Liver (tissue), 7 donors: ENCODE measurements at regions not wholly inside any gene's neighbourhood (a gene's known extent, or its start where the extent isn't known, plus 50 kb on each side); places are given as distances from the start of the nearest gene placed in this dataset.

Source experiments
- DNase-seq: peaks from one replicate; pipeline ENCODE4 v3.0.0-alpha.2; 2017; ENCODE audit warnings: low spot score
- H3K27ac ChIP-seq, 2 donors: one replicate each; pipeline ENCODE4 v1.7.0; 2013; ENCODE audit warnings: inconsistent platforms in 2 of 2, low read length in 2 of 2, control low read depth in 1 of 2, low read depth in 1 of 2, mild to moderate bottlenecking in 1 of 2
- H3K27me3 ChIP-seq, 4 donors: one replicate each; pipeline versions ENCODE4 v1.6.1 to v1.7.0; 2013; ENCODE audit warnings: low read length in 3 of 4, inconsistent platforms in 1 of 4, mild to moderate bottlenecking in 1 of 4, moderate library complexity in 1 of 4; ENCODE audit not compliant: control insufficient read depth in 4 of 4, insufficient read depth in 4 of 4
- H3K36me3 ChIP-seq, 4 donors: one replicate each; pipeline versions ENCODE4 v1.6.1 to v1.7.0; 2013; ENCODE audit warnings: low read length in 3 of 4, mild to moderate bottlenecking in 3 of 4, low read depth in 1 of 4, moderate library complexity in 1 of 4; ENCODE audit not compliant: control insufficient read depth in 4 of 4, insufficient read depth in 3 of 4
- H3K4me1 ChIP-seq, 4 donors: one replicate each; pipeline versions ENCODE4 v1.6.1 to v1.7.0; 2013; ENCODE audit warnings: low read length in 3 of 4, mild to moderate bottlenecking in 3 of 4, moderate library complexity in 1 of 4; ENCODE audit not compliant: control insufficient read depth in 4 of 4, insufficient read depth in 4 of 4
- H3K4me3 ChIP-seq, 3 donors: one replicate each; pipeline versions ENCODE4 v1.6.1 to v1.7.0; 2013; ENCODE audit warnings: low read length in 3 of 3, control low read depth in 1 of 3, low read depth in 1 of 3, mild to moderate bottlenecking in 1 of 3
- H3K9ac ChIP-seq, 2 donors: one replicate each; pipeline ENCODE4 v1.7.0; 2013; ENCODE audit warnings: low read length in 2 of 2, mild to moderate bottlenecking in 2 of 2, moderate library complexity in 2 of 2, control low read depth in 1 of 2, low read depth in 1 of 2
- H3K9me3 ChIP-seq, 4 donors: one replicate each; pipeline versions ENCODE4 v1.6.1 to v1.7.0; 2013; ENCODE audit warnings: low read length in 3 of 4; ENCODE audit not compliant: control insufficient read depth in 4 of 4
- FOXA1 ChIP-seq: IDR thresholded peaks from 2 replicates; pipeline ENCODE4 v1.6.1; 2016; ENCODE audit warnings: antibody characterized with exemption
- FOXA2 ChIP-seq: IDR thresholded peaks from 2 replicates; pipeline ENCODE4 v1.6.1; 2016; ENCODE audit warnings: antibody characterized with exemption
- GABPA ChIP-seq, 2 donors: IDR thresholded peaks in 1 of 2; conservative IDR thresholded peaks in 1 of 2; 2 replicates each; pipeline ENCODE4 v1.6.1; 2016; ENCODE audit warnings: antibody characterized with exemption in 2 of 2, mild to moderate bottlenecking in 1 of 2, moderate library complexity in 1 of 2
- HNF4A ChIP-seq, 2 donors: conservative IDR thresholded peaks; 2 replicates each; pipeline ENCODE4 v1.6.1; 2016; ENCODE audit warnings: antibody characterized with exemption in 2 of 2, mild to moderate bottlenecking in 2 of 2
- JUND ChIP-seq, 2 donors: IDR thresholded peaks; 2 replicates each; pipeline ENCODE4 v1.6.1; 2016; ENCODE audit warnings: antibody characterized with exemption in 2 of 2
- NR2F2 ChIP-seq: IDR thresholded peaks from 2 replicates; pipeline ENCODE4 v1.6.1; 2016; ENCODE audit warnings: antibody characterized with exemption
- RAD21 ChIP-seq, 2 donors: IDR thresholded peaks; 2 replicates each; pipeline ENCODE4 v1.6.1; 2016; ENCODE audit warnings: antibody characterized with exemption in 2 of 2, mild to moderate bottlenecking in 2 of 2
- RXRA ChIP-seq, 2 donors: IDR thresholded peaks; 2 replicates each; pipeline ENCODE4 v1.6.1; 2017 to 2018; ENCODE audit warnings: antibody characterized with exemption in 2 of 2, mild to moderate bottlenecking in 1 of 2
- SP1 ChIP-seq: IDR thresholded peaks from 2 replicates; pipeline ENCODE4 v1.6.1; 2018; ENCODE audit warnings: antibody characterized with exemption, mild to moderate bottlenecking
- TAF1 ChIP-seq: conservative IDR thresholded peaks from 2 replicates; pipeline ENCODE4 v1.6.1; 2016; ENCODE audit warnings: antibody characterized with exemption, mild to moderate bottlenecking
- WGBS: extraction: QIAGEN DNeasy Blood & Tissue Kit; methylation state at CpG from one replicate; pipeline ENCODE4 v1.1.7; 2013; 5-methylcytosine and 5-hydroxymethylcytosine counted together
- TF ChIP-seq, protein P1 (sequence below): IDR thresholded peaks from 2 replicates; pipeline ENCODE4 v1.6.1; 2016; ENCODE audit warnings: antibody characterized with exemption
- TF ChIP-seq, protein P2 (sequence below): IDR thresholded peaks from 2 replicates; pipeline ENCODE4 v1.6.1; 2016; ENCODE audit warnings: antibody characterized with exemption
- TF ChIP-seq, protein P3 (sequence below): IDR thresholded peaks from 2 replicates; pipeline ENCODE4 v1.6.1; 2016; ENCODE audit warnings: antibody characterized with exemption, mild to moderate bottlenecking
- donor health status: healthy.
- donor health status: healthy.
- donor health status: healthy.
- donor health status: healthy.

DNA sequence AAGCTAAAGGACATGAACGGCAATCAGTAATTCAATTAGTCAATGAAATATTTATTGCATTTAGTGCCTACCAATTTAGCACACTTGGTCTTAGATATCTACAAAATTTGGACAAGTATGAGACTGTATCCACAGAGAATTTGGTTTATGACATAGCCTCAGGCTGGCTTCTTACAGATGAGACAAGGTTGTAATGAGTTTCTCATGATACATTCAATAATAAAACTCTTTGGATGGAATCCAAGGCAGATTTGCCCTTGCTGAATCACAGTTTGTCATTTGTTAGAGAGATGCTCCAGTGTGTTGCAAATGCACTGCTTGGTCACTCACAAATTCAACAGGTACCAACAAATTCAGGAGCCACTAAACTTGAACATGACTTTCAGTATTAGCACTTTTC, 162.5 kb downstream of the GPR37 start:
- no peak for DNase-seq
- no peaks in the 10 kb centered on the region for H3K4me1 ChIP-seq
- H3K9me3 ChIP-seq, result no peaks in the 10 kb centered on the region
- H3K36me3 ChIP-seq, result no peaks in the 10 kb centered on the region
- 80% methylated on average over 1 of the region's 1 CpG for WGBS
- H3K9ac ChIP-seq, result no peak overlapping the region
- H3K27me3 ChIP-seq, result no peaks in the 10 kb centered on the region
- no peak for TF ChIP-seq RXRA (IDR thresholded peaks at IDR 0.05)
- TF ChIP-seq, protein P1, sequence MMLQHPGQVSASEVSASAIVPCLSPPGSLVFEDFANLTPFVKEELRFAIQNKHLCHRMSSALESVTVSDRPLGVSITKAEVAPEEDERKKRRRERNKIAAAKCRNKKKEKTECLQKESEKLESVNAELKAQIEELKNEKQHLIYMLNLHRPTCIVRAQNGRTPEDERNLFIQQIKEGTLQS, result no peak
- no peak for TF ChIP-seq NR2F2
- no peak for TF ChIP-seq FOXA2
- H3K27ac ChIP-seq, result no peak overlapping the region
- no peak overlapping the region for H3K4me3 ChIP-seq

GRCh38 chr7:124597509-124597908, 168.1 kb downstream of the GPR37 start:
- no peaks in the 10 kb centered on the region for H3K4me1 ChIP-seq

GRCh38 chr7:124596881-124597280, 168.7 kb downstream of the GPR37 start:
- H3K9ac ChIP-seq, result no peak overlapping the region
- no peak for DNase-seq
- H3K9me3 ChIP-seq, result no peaks in the 10 kb centered on the region
- WGBS, result 72% methylated on average over 1 of the region's 1 CpG
- H3K4me3 ChIP-seq, result no peak overlapping the region
- TF ChIP-seq RAD21 (IDR thresholded peaks at IDR 0.05), result no peak
- no peak for TF ChIP-seq SP1
- TF ChIP-seq, protein P2, sequence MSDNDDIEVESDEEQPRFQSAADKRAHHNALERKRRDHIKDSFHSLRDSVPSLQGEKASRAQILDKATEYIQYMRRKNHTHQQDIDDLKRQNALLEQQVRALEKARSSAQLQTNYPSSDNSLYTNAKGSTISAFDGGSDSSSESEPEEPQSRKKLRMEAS, result no peak
- no peaks in the 10 kb centered on the region for H3K4me1 ChIP-seq
- H3K27ac ChIP-seq, result no peak overlapping the region
- no peaks in the 10 kb centered on the region for H3K36me3 ChIP-seq
- H3K27me3 ChIP-seq, result no peaks in the 10 kb centered on the region

More at GRCh38 chr7:124597509-124597908, 168.1 kb downstream of the GPR37 start:
- no peaks in the 10 kb centered on the region for H3K27me3 ChIP-seq
- H3K9ac ChIP-seq, result no peak overlapping the region
- H3K27ac ChIP-seq, result no peak overlapping the region
- TF ChIP-seq, protein P1, result no peak
- DNase-seq, result no peak
- H3K9me3 ChIP-seq, result no peaks in the 10 kb centered on the region
- no peak overlapping the region for H3K4me3 ChIP-seq
- H3K36me3 ChIP-seq, result no peaks in the 10 kb centered on the region

GRCh38 chr7:124590814-124591213, 174.8 kb downstream of the GPR37 start:
- Histone ChIP-seq H3K4me3 (no peak overlapping the region), H3K27ac (no peak overlapping the region), H3K9me3 (no peaks in the 10 kb centered on the region), H3K27me3 (no peaks in the 10 kb centered on the region), H3K36me3 (no peaks in the 10 kb centered on the region), H3K4me1 (no peaks in the 10 kb centered on the region), H3K9ac (no peak overlapping the region)
- TF ChIP-seq HNF4A (conservative IDR thresholded peaks at IDR 0.05), result no peak
- TF ChIP-seq, protein P3, sequence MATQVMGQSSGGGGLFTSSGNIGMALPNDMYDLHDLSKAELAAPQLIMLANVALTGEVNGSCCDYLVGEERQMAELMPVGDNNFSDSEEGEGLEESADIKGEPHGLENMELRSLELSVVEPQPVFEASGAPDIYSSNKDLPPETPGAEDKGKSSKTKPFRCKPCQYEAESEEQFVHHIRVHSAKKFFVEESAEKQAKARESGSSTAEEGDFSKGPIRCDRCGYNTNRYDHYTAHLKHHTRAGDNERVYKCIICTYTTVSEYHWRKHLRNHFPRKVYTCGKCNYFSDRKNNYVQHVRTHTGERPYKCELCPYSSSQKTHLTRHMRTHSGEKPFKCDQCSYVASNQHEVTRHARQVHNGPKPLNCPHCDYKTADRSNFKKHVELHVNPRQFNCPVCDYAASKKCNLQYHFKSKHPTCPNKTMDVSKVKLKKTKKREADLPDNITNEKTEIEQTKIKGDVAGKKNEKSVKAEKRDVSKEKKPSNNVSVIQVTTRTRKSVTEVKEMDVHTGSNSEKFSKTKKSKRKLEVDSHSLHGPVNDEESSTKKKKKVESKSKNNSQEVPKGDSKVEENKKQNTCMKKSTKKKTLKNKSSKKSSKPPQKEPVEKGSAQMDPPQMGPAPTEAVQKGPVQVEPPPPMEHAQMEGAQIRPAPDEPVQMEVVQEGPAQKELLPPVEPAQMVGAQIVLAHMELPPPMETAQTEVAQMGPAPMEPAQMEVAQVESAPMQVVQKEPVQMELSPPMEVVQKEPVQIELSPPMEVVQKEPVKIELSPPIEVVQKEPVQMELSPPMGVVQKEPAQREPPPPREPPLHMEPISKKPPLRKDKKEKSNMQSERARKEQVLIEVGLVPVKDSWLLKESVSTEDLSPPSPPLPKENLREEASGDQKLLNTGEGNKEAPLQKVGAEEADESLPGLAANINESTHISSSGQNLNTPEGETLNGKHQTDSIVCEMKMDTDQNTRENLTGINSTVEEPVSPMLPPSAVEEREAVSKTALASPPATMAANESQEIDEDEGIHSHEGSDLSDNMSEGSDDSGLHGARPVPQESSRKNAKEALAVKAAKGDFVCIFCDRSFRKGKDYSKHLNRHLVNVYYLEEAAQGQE, result no peak
- TF ChIP-seq FOXA2, result no peak
- TF ChIP-seq GABPA (IDR thresholded peaks at IDR 0.05 in 1 of 2, conservative IDR thresholded peaks at IDR 0.05 in 1 of 2), result no peak
- TF ChIP-seq JUND (IDR thresholded peaks at IDR 0.05), result no peak
- no peak for TF ChIP-seq TAF1
- TF ChIP-seq FOXA1, result no peak
- DNase-seq, result no peak
- WGBS, result 77% methylated on average over 2 of the region's 2 CpGs
